Right lobe of liver (tissue), 6 donors: ENCODE measurements at regions not wholly inside any gene's neighbourhood (a gene's known extent, or its start where the extent isn't known, plus 50 kb on each side); places are given as distances from the start of the nearest gene placed in this dataset.

Experiments
- ATAC-seq, 4 donors: fragments of 200-7000 bp; cut with Tn5 transposase; one replicate each; pipeline ENCODE4 v1.9.1; 2020; ENCODE audit warnings: mild to moderate bottlenecking in 4 of 4, moderate library complexity in 4 of 4
- DNase-seq, 3 donors: peaks; one replicate each; pipeline ENCODE4 v3.0.0-alpha.2; 2020
- H3K27ac ChIP-seq, 3 donors: fragments of 200-600 bp; one replicate each; pipeline ENCODE4 v1.8.0; 2022
- H3K27me3 ChIP-seq, 2 donors: fragments of 200-600 bp; one replicate each; pipeline ENCODE4 v1.8.0; 2022
- H3K36me3 ChIP-seq, 4 donors: fragments of 200-600 bp; sonication (generic) in 1 of 4; one replicate each; pipeline versions ENCODE4 v1.5.1 to v1.8.0; 2017 to 2022; ENCODE audit warnings: control low read depth in 1 of 4
- H3K4me1 ChIP-seq, 4 donors: fragments of 200-600 bp; sonication (generic) in 1 of 4; one replicate each; pipeline versions ENCODE4 v1.5.1 to v1.8.0; 2017 to 2022; ENCODE audit warnings: control low read depth in 1 of 4
- H3K4me3 ChIP-seq, 3 donors: fragments of 200-600 bp; one replicate each; pipeline ENCODE4 v1.8.0; 2022
- H3K9me3 ChIP-seq, 4 donors: fragments of 200-600 bp; sonication (generic) in 1 of 4; one replicate each; pipeline versions ENCODE4 v1.5.1 to v1.8.0; 2017 to 2022; ENCODE audit warnings: control low read depth in 1 of 4
- POLR2A ChIP-seq: fragments of 450-650 bp; IDR thresholded peaks from one replicate; pipeline ENCODE4 v1.6.1; 2017; ENCODE audit warnings: antibody characterized with exemption, mild to moderate bottlenecking
- WGBS: methylation state at CpG from one replicate; pipeline ENCODE4 v1.1.6; 2018; ENCODE audit warnings: low coverage, low lambda C conversion rate; ENCODE audit not compliant: insufficient coverage; ENCODE audit errors: missing lambda C conversion rate; 5-methylcytosine and 5-hydroxymethylcytosine counted together
- intact Hi-C, 2 donors: fragments of 100-400 bp; cut with DNase I; formaldehyde crosslinking; loops; one replicate each; pipeline versions ENCODE4 v1.11.2 to v1.14.1; 2022
- TF ChIP-seq, protein P1 (sequence below), 4 donors: fragments of 200-600 bp in 3 of 4; fragments of 450-650 bp in 1 of 4; IDR thresholded peaks; one replicate each; pipeline versions ENCODE4 v1.5.1 to v1.8.0; 2016 to 2022; ENCODE audit warnings: antibody characterized with exemption in 4 of 4, mild to moderate bottlenecking in 2 of 4
- donor health status: DM: no; HTN: yes; CAD: no.
- donor health status: DM: no; HTN: no; CAD: no.
- donor health status: DM: no; HTN: no; CAD: no.
- donor health status: DM: no; HTN: yes; CAD: no.
- donor health status: DM: no; HTN: yes; CAD: no.

DNA sequence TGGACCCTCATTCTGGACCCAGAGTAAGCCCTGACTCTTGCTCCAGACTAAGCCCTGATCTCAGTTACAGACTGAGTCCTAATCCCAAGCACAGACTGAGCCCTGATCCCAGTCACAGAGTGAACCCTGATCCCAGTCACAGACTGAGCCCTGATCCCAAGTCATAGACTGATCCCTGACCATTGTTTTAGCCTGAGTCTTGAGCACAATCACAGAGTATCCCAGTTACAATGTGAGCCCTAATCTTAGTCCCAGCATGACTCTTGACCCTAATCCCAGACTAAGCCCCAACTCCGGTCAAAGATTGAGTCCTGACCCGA is 240.6 kb downstream of the RBM19 start:
- no peaks in the 10 kb centered on the region for H3K9me3 ChIP-seq
- no peak overlapping the region for H3K4me3 ChIP-seq
- no peaks in the 10 kb centered on the region for H3K27me3 ChIP-seq
- TF ChIP-seq, protein P1, sequence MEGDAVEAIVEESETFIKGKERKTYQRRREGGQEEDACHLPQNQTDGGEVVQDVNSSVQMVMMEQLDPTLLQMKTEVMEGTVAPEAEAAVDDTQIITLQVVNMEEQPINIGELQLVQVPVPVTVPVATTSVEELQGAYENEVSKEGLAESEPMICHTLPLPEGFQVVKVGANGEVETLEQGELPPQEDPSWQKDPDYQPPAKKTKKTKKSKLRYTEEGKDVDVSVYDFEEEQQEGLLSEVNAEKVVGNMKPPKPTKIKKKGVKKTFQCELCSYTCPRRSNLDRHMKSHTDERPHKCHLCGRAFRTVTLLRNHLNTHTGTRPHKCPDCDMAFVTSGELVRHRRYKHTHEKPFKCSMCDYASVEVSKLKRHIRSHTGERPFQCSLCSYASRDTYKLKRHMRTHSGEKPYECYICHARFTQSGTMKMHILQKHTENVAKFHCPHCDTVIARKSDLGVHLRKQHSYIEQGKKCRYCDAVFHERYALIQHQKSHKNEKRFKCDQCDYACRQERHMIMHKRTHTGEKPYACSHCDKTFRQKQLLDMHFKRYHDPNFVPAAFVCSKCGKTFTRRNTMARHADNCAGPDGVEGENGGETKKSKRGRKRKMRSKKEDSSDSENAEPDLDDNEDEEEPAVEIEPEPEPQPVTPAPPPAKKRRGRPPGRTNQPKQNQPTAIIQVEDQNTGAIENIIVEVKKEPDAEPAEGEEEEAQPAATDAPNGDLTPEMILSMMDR (IDR thresholded peaks at IDR 0.05), result no peak
- no peak for TF ChIP-seq POLR2A
- no peaks in the 10 kb centered on the region for H3K36me3 ChIP-seq
- H3K4me1 ChIP-seq, result no peaks in the 10 kb centered on the region
- intact Hi-C loops, result no loop called here
- DNase-seq (no peak), ATAC-seq (no peak)
- H3K27ac ChIP-seq, result no peak overlapping the region
- 66% methylated on average over 2 of the region's 2 CpGs for WGBS

DNA sequence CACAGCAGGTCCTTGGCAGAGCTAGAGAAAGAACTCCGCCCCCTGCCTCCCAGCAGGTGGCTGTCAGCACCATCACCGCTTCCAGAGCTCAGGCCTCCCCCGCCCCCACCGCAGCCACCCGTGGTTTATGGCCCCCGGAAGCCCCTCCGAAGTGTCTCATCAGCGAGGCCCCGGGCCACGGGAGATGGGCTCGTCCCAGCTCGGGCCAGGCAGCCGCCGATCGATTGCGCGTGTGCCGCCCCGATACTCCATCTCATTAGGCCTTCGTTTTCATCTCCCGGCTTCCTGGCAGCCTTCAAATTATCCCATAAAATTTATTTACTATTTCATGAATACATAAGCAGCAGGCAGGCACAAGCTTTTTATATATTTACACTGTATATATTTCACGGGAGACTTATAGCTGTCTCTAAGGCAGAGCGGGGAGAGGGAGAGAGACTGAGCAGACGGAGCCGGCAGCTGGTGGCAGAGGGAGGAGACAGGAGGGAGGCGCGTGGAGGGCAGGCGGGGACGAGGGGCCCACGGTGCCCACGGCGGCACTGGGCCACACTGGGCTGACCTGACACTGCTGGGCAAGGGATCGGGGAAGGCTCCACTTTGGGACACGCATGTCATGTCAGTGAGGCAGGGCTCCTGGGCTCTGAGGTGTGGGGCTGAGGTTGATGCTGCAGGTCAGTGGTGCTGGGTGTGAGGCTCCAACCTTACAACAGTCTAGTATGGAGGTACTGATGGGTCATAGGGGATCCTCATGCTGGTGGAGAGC is 241.2 kb downstream of the RBM19 start:
- H3K4me1 ChIP-seq, result no peaks in the 10 kb centered on the region
- H3K9me3 ChIP-seq, result no peaks in the 10 kb centered on the region
- TF ChIP-seq, protein P1 (IDR thresholded peaks at IDR 0.05), result no peak
- TF ChIP-seq POLR2A, result no peak
- H3K36me3 ChIP-seq, result no peaks in the 10 kb centered on the region
- 83% methylated on average over 21 of the region's 34 CpGs for WGBS
- no peak overlapping the region for H3K4me3 ChIP-seq
- no peak for DNase-seq
- intact Hi-C loops, result no loop called here
- H3K27me3 ChIP-seq, result no peaks in the 10 kb centered on the region
- ATAC-seq, result no peak
- H3K27ac ChIP-seq, result no peak overlapping the region

DNA sequence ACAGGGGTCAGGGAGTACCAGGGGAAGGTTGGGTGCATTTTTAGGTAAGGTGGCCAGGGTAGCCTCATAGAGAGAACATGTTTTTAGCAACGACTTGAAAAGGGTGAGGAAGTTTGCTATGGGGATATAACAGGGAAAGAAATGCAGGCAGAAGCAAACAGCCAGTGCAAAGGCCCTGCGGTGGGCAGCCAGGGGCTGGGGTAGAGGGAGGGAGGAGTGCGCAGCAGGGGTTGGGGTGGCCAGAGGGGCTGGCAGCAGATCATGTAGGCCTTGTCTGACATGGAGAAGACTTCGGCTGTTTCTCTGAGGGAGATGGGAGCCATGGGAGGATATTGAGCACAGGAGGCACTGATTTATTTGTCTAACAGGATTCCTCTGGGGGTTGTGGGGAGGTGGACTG is 242.5 kb downstream of the RBM19 start:
- no peak for ATAC-seq
- H3K9me3 ChIP-seq, result no peaks in the 10 kb centered on the region
- no peak overlapping the region for H3K4me3 ChIP-seq
- no peak overlapping the region for H3K27ac ChIP-seq
- H3K4me1 ChIP-seq, result no peaks in the 10 kb centered on the region
- no peaks in the 10 kb centered on the region for H3K36me3 ChIP-seq
- no peaks in the 10 kb centered on the region for H3K27me3 ChIP-seq
- intact Hi-C loops, result no loop called here
- 77% methylated on average over 4 of the region's 4 CpGs for WGBS
- no peak for DNase-seq
- TF ChIP-seq POLR2A, result no peak
- TF ChIP-seq, protein P1 (IDR thresholded peaks at IDR 0.05), result no peak

DNA sequence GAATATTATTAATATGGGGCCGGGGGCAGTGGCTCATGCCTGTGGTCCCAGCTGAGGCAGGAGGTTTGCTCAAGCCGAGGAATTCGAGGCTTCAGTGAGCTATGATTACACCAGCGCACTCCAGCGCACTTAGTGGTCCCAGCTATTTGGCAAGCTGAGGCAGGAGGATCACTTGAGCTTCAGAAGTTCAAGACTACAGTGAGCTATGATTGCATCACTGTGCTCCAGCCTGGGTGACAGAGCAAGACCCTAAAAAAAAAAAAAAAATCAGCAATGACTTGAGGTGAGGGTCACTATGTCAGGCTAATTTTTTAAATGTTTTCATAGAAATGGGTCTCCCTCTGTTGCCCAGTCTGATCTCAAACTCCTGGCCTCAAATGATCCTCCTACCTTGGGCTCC is 243.4 kb downstream of the RBM19 start:
- DNase-seq, result no peak
- 33% methylated on average over 2 of the region's 5 CpGs for WGBS
- TF ChIP-seq, protein P1 (IDR thresholded peaks at IDR 0.05), result no peak
- TF ChIP-seq POLR2A, result no peak
- Histone ChIP-seq H3K4me3 (no peak overlapping the region), H3K4me1 (no peaks in the 10 kb centered on the region), H3K9me3 (no peaks in the 10 kb centered on the region), H3K27ac (no peak overlapping the region), H3K27me3 (no peaks in the 10 kb centered on the region), H3K36me3 (no peaks in the 10 kb centered on the region)
- intact Hi-C loops, result no loop called here
- ATAC-seq, result no peak

DNA sequence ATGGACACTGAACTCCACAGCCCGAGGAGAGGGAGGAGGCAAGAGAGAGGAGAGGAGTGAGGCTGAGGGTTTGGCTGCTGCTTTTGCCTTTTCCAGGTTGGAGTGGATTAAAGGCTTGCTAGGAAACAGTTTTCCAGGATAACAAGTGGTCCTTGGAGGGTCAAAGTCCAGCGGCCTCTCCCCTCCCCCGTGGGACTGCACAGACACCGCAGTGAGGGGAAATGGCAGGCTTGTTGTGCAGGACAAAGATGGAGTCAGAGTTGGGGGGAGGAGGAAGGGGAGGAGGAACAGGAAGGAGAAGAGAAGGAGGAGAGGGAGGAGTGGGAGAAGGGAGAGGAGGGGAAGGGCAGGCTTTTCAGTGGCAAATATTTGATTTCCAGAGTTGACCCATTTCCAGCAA is 245.5 kb downstream of the RBM19 start:
- H3K36me3 ChIP-seq, result no peaks in the 10 kb centered on the region
- H3K9me3 ChIP-seq, result no peaks in the 10 kb centered on the region
- no peaks in the 10 kb centered on the region for H3K4me1 ChIP-seq
- intact Hi-C loops, result no loop called here
- no peak overlapping the region for H3K27ac ChIP-seq
- WGBS, result 20% methylated on average over 4 of the region's 4 CpGs
- TF ChIP-seq, protein P1 (IDR thresholded peaks at IDR 0.05), result no peak
- no peak for TF ChIP-seq POLR2A
- ATAC-seq, result no peak
- no peaks in the 10 kb centered on the region for H3K27me3 ChIP-seq
- H3K4me3 ChIP-seq, result no peak overlapping the region
- DNase-seq, result no peak
